Right forelimb (tissue), 1 donor: ENCODE measurements at regions not wholly inside any gene's neighbourhood (a gene's known extent, or its start where the extent isn't known, plus 50 kb on each side); places are given as distances from the start of the nearest gene placed in this dataset.

Source experiments
- DNase-seq: peaks from one replicate; pipeline ENCODE4 v3.0.0-alpha.2; 2018

- no peak for DNase-seq
Observed at GRCh38 chr5:142432369-142432863, 107.6 kb upstream of the SPRY4 start.

- no peak for DNase-seq
Observed at GRCh38 chr5:142428773-142429473, 104.1 kb upstream of the SPRY4 start.

- DNase-seq: no peak
Observed at GRCh38 chr5:142428036-142428772, 103.4 kb upstream of the SPRY4 start.

- no peak for DNase-seq
Observed at GRCh38 chr5:142427529-142427928, 102.7 kb upstream of the SPRY4 start.

- no peak for DNase-seq
Observed at GRCh38 chr5:142427015-142427364, 102.2 kb upstream of the SPRY4 start.

DNA sequence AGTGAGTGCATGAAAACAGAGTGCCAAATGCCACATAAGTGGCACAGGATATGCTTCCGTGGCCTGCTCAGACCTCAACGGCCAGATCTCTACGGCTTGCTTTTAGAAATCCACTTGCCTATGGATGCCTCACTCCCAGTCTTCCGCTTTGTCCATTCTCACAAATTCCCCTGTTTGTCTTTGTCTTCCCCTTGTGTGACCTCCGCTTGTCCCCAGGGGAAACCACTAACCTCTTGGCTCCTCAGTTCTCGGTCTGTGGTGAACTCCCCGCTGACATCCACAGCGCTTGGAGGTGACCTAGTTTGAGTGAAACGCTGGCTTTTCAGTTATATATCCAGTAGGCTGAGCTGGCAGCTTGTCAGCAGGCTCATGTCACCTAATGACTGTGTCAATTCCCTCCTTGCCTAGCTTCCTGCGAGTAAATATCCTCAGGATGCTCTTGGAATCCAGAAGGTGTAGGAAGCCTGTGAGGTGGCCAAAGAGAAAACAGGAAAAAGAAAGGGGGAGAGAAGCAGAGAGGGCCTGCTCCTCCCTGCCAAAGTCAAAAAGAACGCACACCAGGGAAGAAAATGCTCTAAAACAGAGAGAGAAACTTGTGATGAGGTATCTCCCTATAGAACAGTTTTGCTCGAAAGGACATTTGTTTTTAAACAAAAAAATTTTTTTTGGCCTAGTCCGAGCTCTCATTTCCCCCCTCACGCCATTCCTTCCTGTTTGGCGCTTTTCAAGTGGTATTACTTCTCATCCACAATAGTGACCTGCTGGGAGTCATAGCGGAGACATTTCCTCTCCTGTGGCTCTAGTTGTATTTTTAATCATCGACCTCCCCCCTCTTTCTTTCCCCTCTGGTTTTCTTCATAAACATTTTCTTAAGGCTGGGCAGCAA lies 101.6 kb upstream of the SPRY4 start:
- DNase-seq: no peak

- no peak for DNase-seq
Observed at GRCh38 chr5:142425286-142426065, 100.7 kb upstream of the SPRY4 start.

DNA sequence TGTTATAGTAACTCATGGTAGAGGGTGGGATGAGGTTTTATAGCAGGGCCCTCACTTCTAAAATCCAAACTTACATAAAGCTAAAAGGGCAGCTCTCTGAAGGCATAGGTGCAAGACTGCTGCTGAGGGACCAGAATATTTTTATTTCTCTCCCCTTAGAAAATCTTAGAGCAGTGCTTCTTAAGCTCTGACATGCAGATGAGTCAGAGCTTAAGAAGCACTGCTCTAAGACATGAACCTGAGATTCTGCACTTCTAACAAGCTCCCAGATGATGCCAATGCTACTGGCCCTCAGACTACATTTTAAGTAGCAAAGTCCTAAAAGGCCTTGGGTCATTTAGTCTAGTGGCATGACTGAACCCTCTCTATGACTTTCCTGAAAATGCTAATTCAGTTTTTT lies 97.6 kb upstream of the SPRY4 start:
- no peak for DNase-seq

- no peak for DNase-seq
Observed at GRCh38 chr5:142421621-142422397, 97.0 kb upstream of the SPRY4 start.

DNA sequence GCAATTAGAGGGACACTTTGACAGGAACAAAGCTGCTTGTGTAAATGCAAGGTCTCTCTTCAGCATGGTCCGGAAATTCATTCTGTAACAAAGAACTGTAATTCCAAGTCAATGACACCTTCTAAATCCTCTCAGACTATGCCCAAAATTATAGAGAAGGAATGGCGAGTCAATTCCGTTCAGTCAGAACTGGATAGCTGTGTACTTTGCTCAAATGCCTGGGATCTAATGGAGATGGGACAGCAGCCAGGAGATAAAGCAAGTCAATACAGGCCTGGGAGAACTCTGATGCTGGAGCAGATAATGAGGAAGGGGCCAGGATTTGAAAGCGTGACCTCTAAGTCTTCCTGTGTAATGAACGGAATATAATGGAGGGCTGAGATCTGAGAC lies 96.4 kb upstream of the SPRY4 start:
- DNase-seq: no peak

DNA sequence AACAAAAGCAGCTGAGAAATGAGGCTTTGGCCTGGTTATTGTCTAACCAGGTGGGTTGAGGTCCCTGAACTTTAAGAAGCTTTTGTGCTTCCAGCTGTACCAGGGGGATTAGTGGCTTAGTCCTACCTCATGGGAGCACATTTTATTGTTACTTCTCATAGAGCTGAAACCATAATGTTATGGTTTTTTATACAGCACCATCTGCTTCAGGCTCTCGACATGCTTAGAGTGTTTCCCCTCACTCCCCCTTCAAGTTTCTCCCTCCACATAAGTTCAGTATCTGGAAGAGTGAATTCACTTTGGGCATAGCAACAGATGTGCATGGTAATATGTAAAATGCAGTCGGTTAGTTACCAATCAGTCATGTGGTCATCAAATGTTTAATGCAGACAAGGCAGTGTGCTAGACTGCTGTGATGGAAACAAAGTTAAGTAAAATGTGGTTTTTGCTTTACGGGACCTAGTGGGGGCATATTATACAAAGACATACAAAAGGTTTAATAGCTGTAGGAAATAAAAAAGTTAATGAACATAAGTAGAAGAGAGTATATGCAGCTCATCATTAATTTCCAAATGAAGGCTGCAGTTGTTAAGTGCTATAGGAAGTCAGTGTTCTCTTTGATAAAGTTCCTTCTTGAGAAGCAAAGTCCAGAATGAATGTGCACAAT lies 95.9 kb upstream of the SPRY4 start:
- no peak for DNase-seq

DNA sequence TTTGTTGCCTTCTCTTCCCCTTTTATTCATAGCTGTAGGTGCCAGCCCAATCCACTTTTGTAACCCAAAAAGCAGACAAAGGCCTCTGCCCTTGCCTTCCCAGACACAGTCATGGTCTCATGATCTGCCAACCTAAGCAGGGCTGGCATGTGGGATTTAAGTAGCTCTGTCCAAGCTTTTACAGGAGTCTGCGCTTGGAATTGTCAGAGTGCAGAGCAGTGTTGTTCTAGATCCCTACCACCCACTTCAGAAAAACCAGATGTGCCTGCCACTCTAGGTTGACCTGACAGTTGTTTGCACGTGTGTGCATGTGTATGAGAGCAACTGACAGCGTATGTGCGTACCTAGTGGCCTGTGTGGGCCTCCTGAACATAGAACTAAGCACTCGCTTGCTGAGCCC lies 87.8 kb upstream of the SPRY4 start:
- no peak for DNase-seq

DNA sequence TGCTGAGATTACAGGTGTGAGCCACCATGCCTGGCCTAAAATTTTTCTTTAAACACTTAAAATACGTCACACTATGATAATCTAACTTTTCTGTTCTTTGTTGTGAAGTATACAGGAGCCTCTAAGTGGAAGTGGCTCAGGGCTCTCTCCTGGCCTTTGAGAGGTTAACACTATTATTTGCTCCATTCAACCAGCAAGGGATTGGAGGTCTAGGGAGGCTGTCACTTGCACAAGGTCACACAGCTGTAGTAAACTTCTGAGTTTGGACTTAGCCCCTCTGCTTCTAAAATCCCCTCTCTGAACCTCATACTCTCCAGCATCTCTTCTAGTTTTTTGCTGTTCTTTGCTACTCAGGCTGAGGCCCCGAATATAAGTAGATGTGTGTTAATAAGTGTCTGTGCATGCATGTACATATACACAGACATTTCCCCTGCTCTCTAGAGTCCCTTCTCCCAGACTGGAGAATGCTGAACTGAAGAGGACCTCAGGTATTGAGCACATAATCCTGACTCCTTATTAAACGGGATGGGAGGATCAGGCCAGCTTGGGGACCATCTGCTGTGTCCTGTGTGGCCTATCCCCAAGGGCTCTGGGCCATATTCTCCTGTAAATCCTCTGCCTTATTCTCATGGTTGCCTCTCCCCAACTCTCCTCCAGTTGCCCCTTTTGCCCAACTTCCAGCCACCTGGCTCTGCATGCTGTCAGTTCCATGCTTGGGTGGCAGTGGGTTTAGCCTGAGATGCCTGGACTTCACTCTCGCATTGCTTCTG lies 87.0 kb upstream of the SPRY4 start:
- DNase-seq: no peak

DNA sequence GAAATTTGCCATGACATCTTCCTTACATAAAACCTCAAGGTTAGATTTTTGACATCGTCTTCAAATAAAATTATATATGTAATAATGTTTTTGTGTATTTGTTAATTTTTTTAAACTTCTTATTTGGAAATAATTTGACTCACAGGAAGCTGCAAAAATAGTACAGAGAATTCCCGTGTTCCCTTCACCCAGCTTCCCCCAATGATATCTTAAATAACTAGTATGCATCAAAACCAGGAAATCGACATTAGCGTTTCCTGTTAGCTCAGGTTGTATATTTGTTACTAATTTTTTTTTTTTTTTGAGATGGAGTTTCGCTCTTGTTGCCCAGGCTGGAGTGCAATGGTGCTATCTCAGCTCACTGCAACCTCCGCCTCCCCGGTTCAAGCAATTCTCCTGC lies 86.3 kb upstream of the SPRY4 start:
- no peak for DNase-seq

DNA sequence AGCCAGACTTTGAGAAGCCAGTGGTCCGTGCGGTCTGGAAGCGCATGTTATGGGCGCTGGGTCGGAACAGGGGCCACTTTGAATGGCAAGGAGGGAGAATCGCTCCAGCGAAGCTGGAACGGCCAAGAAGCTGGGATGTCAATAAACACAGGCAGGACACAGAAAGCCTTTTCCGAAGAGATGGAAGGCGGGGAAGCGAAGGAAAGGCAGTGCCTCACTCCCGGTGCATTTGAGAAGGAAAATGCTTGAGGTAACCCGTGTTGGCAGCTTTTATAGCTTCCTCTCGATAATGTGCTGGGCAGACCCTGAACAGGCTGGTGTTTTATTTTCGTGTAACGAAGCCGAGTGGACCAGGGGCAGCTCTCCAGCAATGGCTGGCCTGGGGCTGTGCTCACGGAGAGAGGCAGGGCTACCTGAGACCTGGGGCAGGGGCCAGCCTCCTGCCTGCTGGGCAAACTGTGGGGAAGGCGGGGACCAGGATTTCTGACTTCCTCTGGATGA lies 84.2 kb upstream of the SPRY4 start:
- DNase-seq: peak; percentile 67

DNA sequence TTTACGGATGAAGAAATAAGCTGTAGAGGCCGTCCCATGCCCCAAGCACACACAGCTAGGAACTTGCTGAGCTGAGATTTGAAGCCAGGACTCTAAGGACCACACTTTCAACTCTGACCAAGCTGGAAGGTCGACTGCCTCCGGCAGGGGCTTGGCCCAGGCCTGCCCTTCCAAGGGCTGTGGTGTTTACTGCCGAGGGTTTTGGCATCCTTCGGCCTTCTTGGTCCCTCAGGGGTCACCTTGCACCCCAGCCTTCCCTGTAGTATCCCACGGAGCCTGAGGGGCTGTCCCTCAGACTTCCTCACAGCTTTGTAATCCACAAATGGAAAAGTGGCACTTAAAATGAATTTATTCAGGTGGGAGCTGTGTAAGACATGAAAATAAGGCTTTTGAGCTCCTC lies 83.7 kb upstream of the SPRY4 start:
- no peak for DNase-seq

DNA sequence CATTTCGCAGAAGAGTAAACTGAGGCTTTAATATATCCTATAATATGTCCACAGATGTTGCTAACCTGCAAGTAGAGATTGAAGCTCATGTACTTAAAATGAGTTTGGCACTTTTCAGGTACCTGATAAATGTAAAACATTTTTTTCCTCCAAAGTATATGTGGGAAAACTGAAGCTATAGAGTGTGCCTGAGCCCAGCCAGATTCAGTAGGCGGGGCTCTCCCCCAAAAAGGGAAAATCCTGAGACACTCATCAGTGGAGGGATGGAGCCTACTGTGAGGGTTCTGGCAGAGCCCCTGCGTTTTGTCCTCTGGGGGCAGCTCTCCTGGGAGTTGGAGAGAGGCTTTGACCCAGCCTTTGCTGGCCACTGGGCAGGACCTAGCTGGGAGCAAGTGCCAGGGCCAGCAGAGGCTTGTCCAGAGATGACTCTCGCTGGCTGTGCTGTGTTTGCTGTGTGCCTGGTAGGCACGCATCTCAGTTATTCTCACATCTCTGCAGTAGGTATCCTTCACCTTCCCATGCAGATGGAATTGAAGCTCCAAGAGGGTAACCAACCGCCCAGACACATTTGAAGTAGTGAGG lies 81.1 kb upstream of the SPRY4 start:
- no peak for DNase-seq

DNA sequence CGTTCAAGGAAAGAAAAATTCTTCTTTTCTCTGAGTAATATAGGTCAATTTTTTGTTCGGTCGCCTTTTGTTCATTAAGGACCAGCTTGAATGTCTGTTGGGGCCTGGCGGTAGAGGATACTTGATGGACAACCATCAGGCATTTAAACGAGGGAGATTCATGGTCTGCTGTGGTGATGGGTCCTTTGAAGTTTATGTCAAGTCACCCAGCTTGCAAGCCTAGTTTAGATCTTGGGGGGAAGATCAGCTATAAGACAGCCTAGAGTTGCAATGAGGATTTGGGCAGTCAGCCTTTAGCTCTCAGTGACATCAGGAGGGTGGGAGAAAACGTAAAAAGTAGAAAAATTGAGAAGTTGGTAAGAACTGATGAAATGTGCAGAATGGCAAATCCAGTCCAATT lies 80.2 kb upstream of the SPRY4 start:
- no peak for DNase-seq

DNA sequence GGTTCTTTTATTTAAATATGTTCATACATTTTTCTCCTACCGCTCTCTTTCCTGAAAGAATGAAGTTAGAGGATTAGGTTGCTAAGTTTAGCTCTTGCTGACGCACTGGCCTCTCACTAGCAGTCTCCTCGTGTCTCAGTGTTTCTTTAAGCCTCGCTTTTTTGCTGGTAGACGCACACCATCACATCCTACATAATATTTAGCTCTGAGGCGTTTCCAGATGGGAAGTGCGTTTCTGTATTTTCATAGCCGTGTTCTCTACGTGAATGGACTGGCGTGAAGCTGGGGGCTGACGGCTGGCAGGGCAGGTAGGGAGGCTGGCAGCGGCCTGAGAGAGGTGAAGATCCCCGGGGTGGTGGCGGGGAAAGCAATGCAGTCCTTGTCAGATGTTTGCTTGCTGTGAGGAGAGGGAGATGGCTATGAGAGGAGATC lies 79.2 kb upstream of the SPRY4 start:
- no peak for DNase-seq

- DNase-seq: no peak
Observed at GRCh38 chr5:142403583-142403982, 78.8 kb upstream of the SPRY4 start.
